Esophagus squamous epithelium (tissue), 5 donors: ENCODE measurements at regions not wholly inside any gene's neighbourhood (a gene's known extent, or its start where the extent isn't known, plus 50 kb on each side); places are given as distances from the start of the nearest gene placed in this dataset.

ENCODE experiments used
- DNase-seq: peaks from one replicate; lab custom pipeline; 2025; lab: John Stamatoyannopoulos, UW
- H3K27ac ChIP-seq, 4 donors: fragments of 200-600 bp; sonication (generic); one replicate each; pipeline ENCODE4 v1.5.1; 2016 to 2019; ENCODE audit warnings: mild to moderate bottlenecking in 1 of 4
- H3K27me3 ChIP-seq, 4 donors: fragments of 200-600 bp; sonication (generic); 1 replicate in 3 of 4; 2 replicates in 1 of 4; pipeline versions ENCODE4 v1.5.1 to v1.6.0; 2017 to 2021; ENCODE audit warnings: antibody characterized with exemption in 1 of 4
- H3K36me3 ChIP-seq, 3 donors: fragments of 200-600 bp; sonication (generic); one replicate each; pipeline ENCODE4 v1.5.1; 2016 to 2019
- H3K4me1 ChIP-seq, 3 donors: fragments of 200-600 bp; sonication (generic); one replicate each; pipeline ENCODE4 v1.5.1; 2017 to 2019
- H3K4me3 ChIP-seq, 4 donors: fragments of 200-600 bp; sonication (generic); 1 replicate in 3 of 4; 2 replicates in 1 of 4; pipeline ENCODE4 v1.5.1; 2016 to 2019; ENCODE audit warnings: mild to moderate bottlenecking in 2 of 4, moderate library complexity in 1 of 4
- H3K9me3 ChIP-seq, 3 donors: fragments of 200-600 bp; sonication (generic); one replicate each; pipeline ENCODE4 v1.5.1; 2016 to 2019
- CTCF ChIP-seq, 6 experiments: fragments of 450-650 bp in 4 of 6; fragments of 200-600 bp in 2 of 6; sonication (generic) in 2 of 6; IDR thresholded peaks; one replicate each; pipeline ENCODE4 v1.5.1; 2016 to 2019; ENCODE audit warnings: antibody characterized with exemption in 6 of 6, mild to moderate bottlenecking in 4 of 6, moderate library complexity in 4 of 6
- POLR2A ChIP-seq, 4 donors: fragments of 450-650 bp; IDR thresholded peaks; one replicate each; pipeline ENCODE4 v1.6.1; 2017; ENCODE audit warnings: antibody characterized with exemption in 4 of 4, mild to moderate bottlenecking in 4 of 4, moderate library complexity in 3 of 4
- WGBS, 2 donors: methylation state at CpG; one replicate each; pipeline ENCODE4 v1.1.5; 2018; 5-methylcytosine and 5-hydroxymethylcytosine counted together
- intact Hi-C: fragments of 100-400 bp; cut with DNase I; formaldehyde crosslinking; loops from one replicate; pipeline ENCODE4 v1.15.0; 2022
- donor health status: DM: yes; HTN: yes; CAD: no.

- TF ChIP-seq POLR2A (IDR thresholded peaks at IDR 0.05): no peak
- no peak for DNase-seq
- 72 to 86% methylated on average over 2 of the region's 2 CpGs for WGBS, 2 donors
- intact Hi-C loops: no loop called here
- H3K27ac ChIP-seq: no peak overlapping the region
- no peaks in the 10 kb centered on the region for H3K4me1 ChIP-seq
- no peak overlapping the region for H3K4me3 ChIP-seq
- no peaks in the 10 kb centered on the region for H3K36me3 ChIP-seq
- H3K9me3 ChIP-seq: peaks cover 0 to 7% (median 6%) of the 10 kb centered on the region in 3 donors
- H3K27me3 ChIP-seq: no peaks in the 10 kb centered on the region
Observed at GRCh38 chr6:5946701-5947100, 60.0 kb downstream of the NRN1 start.

- no peak for DNase-seq
- 67 to 85% methylated on average over 3 to 4 of the region's 4 CpGs for WGBS, 2 donors
- intact Hi-C loops: no loop called here
- Histone ChIP-seq H3K27ac (no peak overlapping the region), H3K9me3 (peaks cover 0 to 7% (median 6%) of the 10 kb centered on the region in 3 donors), H3K4me1 (peaks cover 0 to 2% (median 0%) of the 10 kb centered on the region in 3 donors), H3K4me3 (no peak overlapping the region), H3K27me3 (no peaks in the 10 kb centered on the region), H3K36me3 (no peaks in the 10 kb centered on the region)
- no peak for TF ChIP-seq CTCF (IDR thresholded peaks at IDR 0.05)
- TF ChIP-seq POLR2A (IDR thresholded peaks at IDR 0.05): no peak
Observed at GRCh38 chr6:5946181-5946580, 60.5 kb downstream of the NRN1 start.

GRCh38 chr6:5943591-5943990 is 63.1 kb downstream of the NRN1 start:
- no peak overlapping the region for H3K4me3 ChIP-seq
- H3K36me3 ChIP-seq: no peaks in the 10 kb centered on the region
- peaks cover 0 to 13% (median 0%) of the 10 kb centered on the region in 3 donors for H3K4me1 ChIP-seq
- no peaks in the 10 kb centered on the region for H3K27me3 ChIP-seq
- DNase-seq: no peak
- H3K27ac ChIP-seq: no peak overlapping the region
- TF ChIP-seq POLR2A (IDR thresholded peaks at IDR 0.05) (no peak), CTCF (IDR thresholded peaks at IDR 0.05) (no peak)
- peaks cover 0 to 7% (median 6%) of the 10 kb centered on the region in 3 donors for H3K9me3 ChIP-seq
- intact Hi-C loops: no loop called here

GRCh38 chr6:5942591-5942990 is 64.1 kb downstream of the NRN1 start:
- DNase-seq: no peak
- no peak overlapping the region for H3K27ac ChIP-seq
- peaks cover 0 to 21% (median 0%) of the 10 kb centered on the region in 3 donors for H3K4me1 ChIP-seq
- no peak overlapping the region for H3K4me3 ChIP-seq
- H3K27me3 ChIP-seq: no peaks in the 10 kb centered on the region
- WGBS, 2 donors: 77 to 100% methylated on average over 1 of the region's 1 CpG
- TF ChIP-seq CTCF (IDR thresholded peaks at IDR 0.05) (no peak), POLR2A (IDR thresholded peaks at IDR 0.05) (no peak)
- H3K9me3 ChIP-seq: peaks cover 0 to 7% (median 6%) of the 10 kb centered on the region in 3 donors
- no peaks in the 10 kb centered on the region for H3K36me3 ChIP-seq
- intact Hi-C loops: no loop called here

- TF ChIP-seq POLR2A (IDR thresholded peaks at IDR 0.05) (no peak), CTCF (IDR thresholded peaks at IDR 0.05) (no peak)
- H3K27me3 ChIP-seq: no peaks in the 10 kb centered on the region
- no peaks in the 10 kb centered on the region for H3K36me3 ChIP-seq
- DNase-seq: no peak
- H3K4me3 ChIP-seq: no peak overlapping the region
- peaks cover 0 to 26% (median 0%) of the 10 kb centered on the region in 3 donors for H3K4me1 ChIP-seq
- WGBS, 2 donors: 48 to 50% methylated on average over 5 of the region's 5 CpGs
- no peak overlapping the region for H3K27ac ChIP-seq
- H3K9me3 ChIP-seq: peaks cover 0 to 7% (median 6%) of the 10 kb centered on the region in 3 donors
- intact Hi-C loops: no loop called here
Observed at GRCh38 chr6:5941188-5941587, 65.5 kb downstream of the NRN1 start.

- Histone ChIP-seq H3K27me3 (no peaks in the 10 kb centered on the region), H3K27ac (no peak overlapping the region), H3K9me3 (peaks cover 0 to 6% (median 4%) of the 10 kb centered on the region in 3 donors), H3K4me3 (no peak overlapping the region), H3K4me1 (peaks cover 0 to 26% (median 0%) of the 10 kb centered on the region in 3 donors), H3K36me3 (no peaks in the 10 kb centered on the region)
- intact Hi-C loops: no loop called here
- WGBS, 2 donors: 89% methylated on average over 3 of the region's 3 CpGs
- DNase-seq: no peak
- TF ChIP-seq POLR2A (IDR thresholded peaks at IDR 0.05) (no peak), CTCF (IDR thresholded peaks at IDR 0.05) (no peak)
Observed at GRCh38 chr6:5938934-5939333, 67.8 kb downstream of the NRN1 start.
